ENCODE measurements at regions not wholly inside any gene's neighbourhood (a gene's known extent, or its start where the extent isn't known, plus 50 kb on each side); places are given as distances from the start of the nearest gene placed in this dataset.

GRCh38 chr12:77202457-77203060 is 137.2 kb upstream of the E2F7 start (continued):
- no peak for TF ChIP-seq CREB3 (tag; conservative IDR thresholded peaks at IDR 0.05; ENCODE audit: low read depth)
- TF ChIP-seq RBM17 (IDR thresholded peaks at IDR 0.05; ENCODE audit: borderline replicate concordance, low read depth, low read length): no peak
- no peak for TF ChIP-seq EP300 (IDR thresholded peaks at IDR 0.05; ENCODE audit: low read length)
- TF ChIP-seq HBP1 (CRISPR knock-in tag; IDR thresholded peaks at IDR 0.05): no peak
- TF ChIP-seq HDAC1 (IDR thresholded peaks at IDR 0.05): no peak
- TF ChIP-seq MYBL2 (IDR thresholded peaks at IDR 0.05; ENCODE audit: low read depth): no peak
- TF ChIP-seq MYBL2 (CRISPR knock-in tag; IDR thresholded peaks at IDR 0.05; ENCODE audit: borderline replicate concordance): no peak

- H3K4me2 ChIP-seq (ENCODE audit: insufficient read depth, low read length): no peak overlapping the region
- H3K27me3 ChIP-seq (ENCODE audit: control insufficient read depth in 2 of 2, insufficient read depth in 2 of 2, low read length in 2 of 2): no peaks in the 10 kb centered on the region
- ChIA-PET CTCF (ENCODE audit: low intra/inter-chr PET ratio) (no interaction called here), POLR2A (no interaction called here)
- no peak overlapping the region for H2AFZ ChIP-seq (ENCODE audit: low read depth, low read length)
- ATAC-seq (no peak), DNase-seq (ENCODE audit: extremely low read depth in 1 of 4, low spot score in 3 of 4) (no peak), FAIRE-seq (no peak)
- H3K9ac ChIP-seq (ENCODE audit: insufficient read depth in 1 of 2, low read depth in 2 of 2, low read length in 2 of 2): no peak overlapping the region
- H3K4me3 ChIP-seq: no peak overlapping the region
- 0% methylated on average over 3 of the region's 3 CpGs for WGBS (ENCODE audit: insufficient coverage, low coverage, missing lambda C conversion rate)
- no peaks in the 10 kb centered on the region for H3K79me2 ChIP-seq (ENCODE audit: control insufficient read depth, insufficient read depth, low read length)
- no peaks in the 10 kb centered on the region for H4K20me1 ChIP-seq (replicated peaks; ENCODE audit: control insufficient read depth, insufficient read depth, low read length)
- no TSS peak for BruUV-seq (replicated peaks)
- H3K9me1 ChIP-seq (ENCODE audit: control insufficient read depth, insufficient read depth, low read length): no peaks in the 10 kb centered on the region
- no peaks in the 10 kb centered on the region for H3K4me1 ChIP-seq (replicated peaks in 1 of 2; ENCODE audit: control insufficient read depth in 2 of 2, insufficient read depth in 2 of 2, low read length in 2 of 2)
- intact Hi-C loops (cut with micrococcal nuclease) (no loop called here), in situ Hi-C loops (cut with MboI) (no loop called here)
- H3K36me3 ChIP-seq (ENCODE audit: control insufficient read depth, insufficient read depth, low read length): no peaks in the 10 kb centered on the region
- H3K9me3 ChIP-seq (replicated peaks; ENCODE audit: control insufficient read depth, insufficient read depth, low read depth, low read length): no peaks in the 10 kb centered on the region
- no peak for TF ChIP-seq ARNT (IDR thresholded peaks at IDR 0.05)
- no peak for TF ChIP-seq NFIC (IDR thresholded peaks at IDR 0.05)
- TF ChIP-seq ASH1L (IDR thresholded peaks at IDR 0.05; ENCODE audit: borderline replicate concordance, low read depth, partially characterized antibody): no peak
- TF ChIP-seq PHF8 (IDR thresholded peaks at IDR 0.05; ENCODE audit: borderline replicate concordance, low read length): no peak
- H3K27ac ChIP-seq (ENCODE audit: extremely low read depth, low read depth, low read length): no peak overlapping the region
Observed at GRCh38 chr12:77189901-77190416, 124.6 kb upstream of the E2F7 start.
